SJSA1 (cell line): ENCODE measurements at regions not wholly inside any gene's neighbourhood (a gene's known extent, or its start where the extent isn't known, plus 50 kb on each side); places are given as distances from the start of the nearest gene placed in this dataset.
A peak's percentile ranks its signal among the peaks of the same experiment; 100 is the strongest.
"Not testable (repeated sequence)": the region's sequence is repeated elsewhere in the genome, so short reads cannot be mapped to it uniquely, and the experiment has no call there.

Source experiments
- DNase-seq, 2 experiments: peaks; one replicate each; pipeline ENCODE4 v3.0.0-alpha.2; 2015 to 2020; ENCODE audit warnings: low spot score in 2 of 2, low read depth in 1 of 2
- H3K27ac ChIP-seq: fragments of 250-450 bp; sonication (Bioruptor Pico); 2 replicates; pipeline ENCODE4 v1.5.1; 2020; ENCODE audit warnings: mild to moderate bottlenecking, moderate library complexity
- H3K27me3 ChIP-seq: fragments of 250-450 bp; sonication (Bioruptor Pico); replicated peaks from 2 replicates; pipeline ENCODE4 v1.5.1; 2020; ENCODE audit warnings: mild to moderate bottlenecking, moderate library complexity
- H3K36me3 ChIP-seq: fragments of 250-450 bp; sonication (Bioruptor Pico); 2 replicates; pipeline ENCODE4 v1.5.1; 2020; ENCODE audit warnings: mild to moderate bottlenecking
- H3K4me1 ChIP-seq: fragments of 250-450 bp; sonication (Bioruptor Pico); replicated peaks from 2 replicates; pipeline ENCODE4 v1.6.1; 2021; ENCODE audit warnings: mild to moderate bottlenecking
- H3K4me3 ChIP-seq: fragments of 250-450 bp; sonication (Bioruptor Pico); 2 replicates; pipeline ENCODE4 v1.5.1; 2020; ENCODE audit warnings: mild to moderate bottlenecking
- H3K9me3 ChIP-seq: fragments of 250-450 bp; sonication (Bioruptor Pico); replicated peaks from 2 replicates; pipeline ENCODE4 v1.5.1; 2020; ENCODE audit warnings: mild to moderate bottlenecking

DNA sequence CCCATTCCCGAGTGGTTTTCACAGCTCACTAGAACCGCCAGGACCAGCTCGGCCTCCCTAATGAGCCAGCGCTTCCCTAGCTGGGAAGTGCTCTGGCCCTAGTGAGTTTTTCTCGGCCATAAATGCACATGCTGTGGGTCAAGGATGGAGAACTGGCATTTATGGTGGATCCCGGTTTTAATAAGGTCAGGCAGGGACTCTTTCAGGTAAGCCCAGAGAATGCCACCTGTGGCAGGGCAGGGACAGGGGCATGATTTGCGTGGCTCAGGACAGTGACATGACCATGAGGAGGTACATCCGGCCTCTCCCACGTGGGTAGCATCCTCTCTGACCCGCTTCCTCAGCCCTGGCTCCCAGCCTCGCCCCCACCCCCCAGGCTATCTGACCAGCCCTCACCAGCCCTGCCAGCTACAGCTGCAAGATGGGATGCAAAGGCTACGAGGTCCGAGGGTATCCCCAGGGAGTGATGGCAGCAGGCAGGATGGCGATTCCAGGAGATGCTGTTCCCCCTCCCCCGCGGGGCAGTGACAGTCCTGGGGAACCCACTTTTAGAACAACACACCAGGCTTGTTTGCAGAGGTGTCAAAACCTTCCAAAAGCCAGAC lies 60.3 kb upstream of the ADAMTS2 start:
- Histone ChIP-seq H3K36me3 (0 out of 2 replicates have a peak, but pooled peaks cover 3% of the 10 kb centered on the region), H3K4me1 (no peaks in the 10 kb centered on the region)

GRCh38 chr5:179405054-179405416 lies 59.8 kb upstream of the ADAMTS2 start:
- Histone ChIP-seq H3K4me1 (no peaks in the 10 kb centered on the region), H3K9me3 (peaks cover 67% of the 10 kb centered on the region), H3K4me3 (no peak overlapping the region), H3K27ac (no peak overlapping the region), H3K27me3 (no peaks in the 10 kb centered on the region), H3K36me3 (0 out of 2 replicates have a peak, but pooled peaks cover 3% of the 10 kb centered on the region)
- DNase-seq, result peak in 1 of 2 experiments; percentile 39

More for the DNA sequence above, 60.3 kb upstream of the ADAMTS2 start:
- Histone ChIP-seq H3K27ac (no peak overlapping the region), H3K9me3 (peaks cover 67% of the 10 kb centered on the region), H3K4me3 (no peak overlapping the region), H3K27me3 (no peaks in the 10 kb centered on the region)
- peak in 1 of 2 experiments; percentile 43 for DNase-seq

GRCh38 chr5:179404321-179405053 lies 59.2 kb upstream of the ADAMTS2 start:
- H3K4me3 ChIP-seq, result no peak overlapping the region
- 0 out of 2 replicates have a peak, but pooled peaks cover 3% of the 10 kb centered on the region for H3K36me3 ChIP-seq
- H3K27me3 ChIP-seq, result no peaks in the 10 kb centered on the region
- H3K4me1 ChIP-seq, result no peaks in the 10 kb centered on the region
- peak in 1 of 2 experiments; percentile 35 for DNase-seq
- H3K27ac ChIP-seq, result no peak overlapping the region
- H3K9me3 ChIP-seq, result peaks cover 70% of the 10 kb centered on the region

DNA sequence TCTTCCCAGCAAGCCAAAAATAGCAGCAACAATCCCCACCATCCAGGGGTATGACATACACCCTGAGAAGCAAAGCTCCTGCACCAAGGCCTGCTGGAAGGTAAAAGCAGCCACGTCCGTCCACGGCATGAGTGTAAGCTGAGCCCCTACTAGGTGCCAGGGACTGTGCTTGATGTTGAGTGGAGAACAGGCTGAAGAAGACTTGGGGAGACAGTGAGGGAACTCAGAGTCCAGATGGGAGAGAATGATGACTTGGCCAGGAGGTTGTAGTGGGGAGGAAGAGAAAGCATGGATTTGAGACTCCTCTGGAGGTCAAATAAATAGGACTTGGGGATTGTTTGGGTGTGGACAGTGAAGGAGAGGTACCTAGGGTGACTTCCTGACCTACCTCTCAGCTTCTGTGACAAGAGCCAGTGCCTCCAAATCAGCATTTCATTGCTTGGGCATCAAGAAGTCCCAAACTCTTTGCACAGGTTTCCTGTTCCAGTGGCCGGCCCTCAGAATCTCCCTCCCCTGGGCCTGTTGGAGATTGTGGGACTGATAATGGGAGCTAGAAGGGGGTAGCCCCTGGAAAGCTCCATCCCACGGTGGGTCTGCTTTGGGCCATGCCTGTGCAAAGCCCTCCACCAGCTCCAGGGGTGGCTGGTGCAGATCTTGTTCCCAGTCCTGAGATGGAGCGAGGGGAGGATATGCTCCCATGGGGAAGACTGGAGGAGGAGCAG lies 58.3 kb upstream of the ADAMTS2 start:
- peaks cover 76% of the 10 kb centered on the region for H3K9me3 ChIP-seq
- no peaks in the 10 kb centered on the region for H3K4me1 ChIP-seq
- no peak overlapping the region for H3K27ac ChIP-seq
- H3K4me3 ChIP-seq, result no peak overlapping the region
- 0 out of 2 replicates have a peak, but pooled peaks cover 3% of the 10 kb centered on the region for H3K36me3 ChIP-seq
- no peaks in the 10 kb centered on the region for H3K27me3 ChIP-seq
- peak in 1 of 2 experiments; percentile 45 for DNase-seq

GRCh38 chr5:179400435-179400834 lies 55.2 kb upstream of the ADAMTS2 start:
- H3K27me3 ChIP-seq, H3K4me1 ChIP-seq: not testable (repeated sequence)

GRCh38 chr5:179400020-179400419 lies 54.8 kb upstream of the ADAMTS2 start:
- Histone ChIP-seq H3K27ac (no peak overlapping the region), H3K9me3 (peaks cover 56% of the 10 kb centered on the region), H3K36me3 (0 out of 2 replicates have a peak, but pooled peaks cover 3% of the 10 kb centered on the region), H3K4me3 (no peak overlapping the region), H3K4me1 (no peaks in the 10 kb centered on the region), H3K27me3 (no peaks in the 10 kb centered on the region)
- DNase-seq, result peak in 1 of 2 experiments; percentile 32

More at GRCh38 chr5:179400435-179400834, 55.2 kb upstream of the ADAMTS2 start:
- peaks cover 59% of the 10 kb centered on the region for H3K9me3 ChIP-seq
- DNase-seq, result peak in 1 of 2 experiments; percentile 26
- H3K4me3 ChIP-seq, H3K36me3 ChIP-seq, H3K27ac ChIP-seq: not testable (repeated sequence)

GRCh38 chr5:179399327-179399726 lies 54.1 kb upstream of the ADAMTS2 start:
- not testable (repeated sequence) for H3K36me3 ChIP-seq, H3K27me3 ChIP-seq, H3K4me1 ChIP-seq

DNA sequence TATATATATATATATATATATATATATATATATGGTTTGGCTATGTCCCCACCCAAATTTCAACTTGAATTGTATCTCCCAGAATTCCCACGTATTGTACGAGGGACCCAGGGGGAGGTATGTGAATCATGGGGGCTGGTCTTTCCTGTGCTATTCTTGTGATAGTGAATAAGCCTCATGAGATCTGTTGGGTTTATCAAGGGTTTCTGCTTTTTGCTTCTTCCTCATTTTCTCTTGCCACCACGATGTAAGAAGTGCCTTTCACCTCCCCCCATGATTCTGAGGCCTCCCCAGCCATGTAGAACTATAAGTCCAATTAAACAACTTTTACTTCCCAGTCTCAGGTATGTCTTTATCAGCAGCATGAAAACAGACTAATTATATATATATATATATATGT lies 52.3 kb upstream of the ADAMTS2 start:
- H3K27ac ChIP-seq, result no peak overlapping the region

More at GRCh38 chr5:179399327-179399726, 54.1 kb upstream of the ADAMTS2 start:
- H3K27ac ChIP-seq, H3K4me3 ChIP-seq: not testable (repeated sequence)
- peaks cover 52% of the 10 kb centered on the region for H3K9me3 ChIP-seq
- DNase-seq, result peak in 1 of 2 experiments; percentile 6

More for the DNA sequence above, 52.3 kb upstream of the ADAMTS2 start:
- peaks cover 8% of the 10 kb centered on the region; the same call in 1 of the 2 replicates for H3K4me1 ChIP-seq
- peak in 1 of 2 experiments; percentile 12 for DNase-seq
- H3K27me3 ChIP-seq, result no peaks in the 10 kb centered on the region
- peaks cover 38% of the 10 kb centered on the region for H3K9me3 ChIP-seq
- H3K36me3 ChIP-seq, result 0 out of 2 replicates have a peak, but pooled peaks cover under 1% of the 10 kb centered on the region
- H3K4me3 ChIP-seq, result no peak overlapping the region
